Upper lobe of right lung (tissue), 1 donor: ENCODE measurements at regions not wholly inside any gene's neighbourhood (a gene's known extent, or its start where the extent isn't known, plus 50 kb on each side); places are given as distances from the start of the nearest gene placed in this dataset.

Source experiments
- ATAC-seq: fragments of 200-7000 bp; cut with Tn5 transposase; one replicate; pipeline ENCODE4 v1.9.1; 2020; ENCODE audit warnings: mild to moderate bottlenecking, moderate library complexity
- DNase-seq: peaks from one replicate; pipeline ENCODE4 v3.0.0-alpha.2; 2020
- H3K27ac ChIP-seq: fragments of 200-600 bp; one replicate; pipeline ENCODE4 v1.8.0; 2022
- H3K27me3 ChIP-seq: fragments of 200-600 bp; one replicate; pipeline ENCODE4 v1.8.0; 2022; ENCODE audit warnings: mild to moderate bottlenecking
- H3K36me3 ChIP-seq: fragments of 200-600 bp; one replicate; pipeline ENCODE4 v1.8.0; 2022
- H3K4me1 ChIP-seq: fragments of 200-600 bp; one replicate; pipeline ENCODE4 v1.8.0; 2022
- H3K4me3 ChIP-seq: fragments of 200-600 bp; one replicate; pipeline ENCODE4 v1.8.0; 2022; ENCODE audit warnings: mild to moderate bottlenecking
- H3K9me3 ChIP-seq: fragments of 200-600 bp; one replicate; pipeline ENCODE4 v1.8.0; 2022
- intact Hi-C: fragments of 100-400 bp; cut with DNase I; formaldehyde crosslinking; loops from one replicate; pipeline ENCODE4 v1.11.0; 2022
- TF ChIP-seq, protein P1 (sequence below): fragments of 200-600 bp; IDR thresholded peaks from one replicate; pipeline ENCODE4 v1.8.0; 2022; ENCODE audit warnings: antibody characterized with exemption
- donor health status: DM: no; HTN: yes; CAD: no; lungs with severe emphysema.

DNA sequence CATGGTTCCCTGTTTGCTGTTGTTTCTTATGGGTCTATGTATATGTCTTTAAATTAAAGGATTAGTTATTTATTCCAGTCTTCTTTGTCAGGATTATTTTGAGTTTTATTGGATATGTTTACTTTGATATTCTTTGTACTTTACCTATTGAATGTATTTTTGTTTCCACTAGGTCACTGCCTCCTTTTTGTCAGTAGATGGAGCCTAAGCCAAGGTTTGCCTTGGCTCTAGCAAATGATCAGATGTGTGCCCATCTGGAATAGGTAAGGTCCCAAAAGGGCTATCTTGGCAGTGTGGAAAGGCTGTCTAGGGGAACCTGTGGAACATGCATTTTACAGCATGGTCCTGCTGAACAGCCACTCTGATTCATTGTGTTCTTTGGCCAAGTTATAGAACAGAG lies 337.3 kb upstream of the GHITM start:
- Histone ChIP-seq H3K4me1 (no peaks in the 10 kb centered on the region), H3K27ac (no peak overlapping the region)
- intact Hi-C loops, result no loop called here

DNA sequence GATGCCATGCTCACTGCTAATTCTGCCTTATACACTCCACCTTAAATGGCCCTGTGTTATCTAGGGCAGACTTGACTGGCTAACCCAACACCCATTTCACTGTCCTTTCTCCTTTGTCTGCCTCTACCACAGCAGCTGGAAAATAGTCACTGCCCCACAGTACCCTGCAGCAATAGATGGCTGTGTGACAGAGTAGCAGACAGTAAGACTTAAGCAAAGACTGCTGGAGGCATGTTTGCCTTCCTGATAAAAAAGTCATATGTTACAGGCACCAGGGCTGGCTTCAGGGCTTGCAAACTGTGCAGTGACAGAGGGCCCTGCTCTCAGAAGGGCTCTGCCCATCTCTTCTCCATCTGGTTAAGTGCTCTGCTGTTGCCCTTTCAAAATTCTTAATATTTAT lies 332.6 kb upstream of the GHITM start:
- Histone ChIP-seq H3K9me3 (no peaks in the 10 kb centered on the region), H3K27me3 (no peaks in the 10 kb centered on the region), H3K36me3 (no peaks in the 10 kb centered on the region), H3K4me1 (no peaks in the 10 kb centered on the region), H3K4me3 (no peak overlapping the region), H3K27ac (no peak overlapping the region)
- TF ChIP-seq, protein P1, sequence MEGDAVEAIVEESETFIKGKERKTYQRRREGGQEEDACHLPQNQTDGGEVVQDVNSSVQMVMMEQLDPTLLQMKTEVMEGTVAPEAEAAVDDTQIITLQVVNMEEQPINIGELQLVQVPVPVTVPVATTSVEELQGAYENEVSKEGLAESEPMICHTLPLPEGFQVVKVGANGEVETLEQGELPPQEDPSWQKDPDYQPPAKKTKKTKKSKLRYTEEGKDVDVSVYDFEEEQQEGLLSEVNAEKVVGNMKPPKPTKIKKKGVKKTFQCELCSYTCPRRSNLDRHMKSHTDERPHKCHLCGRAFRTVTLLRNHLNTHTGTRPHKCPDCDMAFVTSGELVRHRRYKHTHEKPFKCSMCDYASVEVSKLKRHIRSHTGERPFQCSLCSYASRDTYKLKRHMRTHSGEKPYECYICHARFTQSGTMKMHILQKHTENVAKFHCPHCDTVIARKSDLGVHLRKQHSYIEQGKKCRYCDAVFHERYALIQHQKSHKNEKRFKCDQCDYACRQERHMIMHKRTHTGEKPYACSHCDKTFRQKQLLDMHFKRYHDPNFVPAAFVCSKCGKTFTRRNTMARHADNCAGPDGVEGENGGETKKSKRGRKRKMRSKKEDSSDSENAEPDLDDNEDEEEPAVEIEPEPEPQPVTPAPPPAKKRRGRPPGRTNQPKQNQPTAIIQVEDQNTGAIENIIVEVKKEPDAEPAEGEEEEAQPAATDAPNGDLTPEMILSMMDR, result no peak
- intact Hi-C loops, result no loop called here
- no peak for DNase-seq
- no peak for ATAC-seq

More for the DNA sequence above, 337.3 kb upstream of the GHITM start:
- Histone ChIP-seq H3K36me3 (no peaks in the 10 kb centered on the region), H3K9me3 (no peaks in the 10 kb centered on the region), H3K4me3 (no peak overlapping the region), H3K27me3 (no peaks in the 10 kb centered on the region)
- DNase-seq (no peak), ATAC-seq (no peak)
- TF ChIP-seq, protein P1, result no peak

DNA sequence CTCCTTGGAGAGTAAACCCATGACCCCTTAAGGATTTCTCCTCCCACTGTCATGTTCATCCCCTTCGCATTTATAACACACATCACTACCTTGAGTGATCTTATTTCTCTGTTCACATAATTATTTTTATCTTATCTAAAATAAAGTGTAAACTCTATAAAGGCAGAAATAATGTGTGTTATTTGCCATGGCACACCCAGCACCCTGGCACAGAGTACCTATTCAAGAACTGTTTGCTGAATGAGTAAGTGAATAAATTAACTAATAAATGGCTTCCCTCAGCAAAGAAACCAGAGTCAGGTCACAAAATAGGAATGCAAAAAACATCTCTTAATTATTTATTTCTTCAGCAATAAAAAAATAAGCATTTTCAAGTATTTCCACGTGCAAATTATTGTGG lies 330.3 kb upstream of the GHITM start:
- TF ChIP-seq, protein P1, result no peak

DNA sequence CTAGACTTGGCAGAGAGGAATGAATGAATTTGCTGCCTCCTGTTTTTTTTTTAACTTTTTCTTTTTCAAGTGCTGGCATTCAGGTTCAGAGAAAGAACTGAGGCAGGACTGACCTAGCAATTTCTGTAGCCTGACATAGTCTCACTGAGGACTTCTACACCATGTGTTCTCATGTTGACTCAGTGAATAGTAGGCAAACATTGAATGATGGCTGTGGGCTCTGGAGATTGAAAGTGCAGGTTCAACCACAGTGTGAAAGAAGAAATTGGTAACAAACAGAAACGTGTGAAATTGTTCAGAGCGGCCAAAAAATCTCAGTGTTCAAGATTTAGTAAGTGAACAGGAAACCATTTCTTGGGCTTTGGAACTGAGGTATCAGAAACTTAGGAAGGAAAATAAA lies 322.4 kb upstream of the GHITM start:
- TF ChIP-seq, protein P1, result no peak
- Histone ChIP-seq H3K27ac (no peak overlapping the region), H3K4me3 (no peak overlapping the region), H3K4me1 (no peaks in the 10 kb centered on the region), H3K36me3 (no peaks in the 10 kb centered on the region), H3K9me3 (no peaks in the 10 kb centered on the region), H3K27me3 (no peaks in the 10 kb centered on the region)
- DNase-seq (no peak), ATAC-seq (no peak)
- intact Hi-C loops, result no loop called here

More for the DNA sequence above, 330.3 kb upstream of the GHITM start:
- no peaks in the 10 kb centered on the region for H3K9me3 ChIP-seq
- H3K27ac ChIP-seq, result no peak overlapping the region
- no peak for ATAC-seq
- H3K4me1 ChIP-seq, result no peaks in the 10 kb centered on the region
- intact Hi-C loops, result no loop called here
- H3K36me3 ChIP-seq, result no peaks in the 10 kb centered on the region
- no peaks in the 10 kb centered on the region for H3K27me3 ChIP-seq
- no peak overlapping the region for H3K4me3 ChIP-seq
- DNase-seq, result no peak

DNA sequence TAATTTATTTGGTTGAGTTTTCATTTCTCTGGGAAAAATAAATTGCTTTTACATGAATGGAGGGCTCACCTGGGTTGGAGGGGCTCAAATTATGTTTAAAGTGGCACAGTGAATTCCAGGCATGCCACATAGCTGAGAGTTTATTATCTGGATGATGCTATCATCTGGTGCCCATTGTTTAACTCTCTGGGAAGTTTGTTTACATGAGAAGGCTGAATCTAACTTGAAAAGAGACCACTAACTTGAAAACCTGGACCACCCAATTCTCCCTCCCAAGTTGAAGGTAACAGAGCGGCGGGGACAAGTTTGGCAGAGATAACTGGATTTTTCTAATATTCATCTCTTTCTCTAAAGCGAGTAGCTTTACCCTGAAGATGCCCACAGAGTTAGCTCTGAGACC lies 321.5 kb upstream of the GHITM start:
- Histone ChIP-seq H3K36me3 (no peaks in the 10 kb centered on the region), H3K27ac (no peak overlapping the region), H3K4me1 (no peaks in the 10 kb centered on the region), H3K9me3 (no peaks in the 10 kb centered on the region), H3K4me3 (no peak overlapping the region), H3K27me3 (no peaks in the 10 kb centered on the region)
- intact Hi-C loops, result no loop called here
- DNase-seq, result no peak
- TF ChIP-seq, protein P1, result no peak
- no peak for ATAC-seq

DNA sequence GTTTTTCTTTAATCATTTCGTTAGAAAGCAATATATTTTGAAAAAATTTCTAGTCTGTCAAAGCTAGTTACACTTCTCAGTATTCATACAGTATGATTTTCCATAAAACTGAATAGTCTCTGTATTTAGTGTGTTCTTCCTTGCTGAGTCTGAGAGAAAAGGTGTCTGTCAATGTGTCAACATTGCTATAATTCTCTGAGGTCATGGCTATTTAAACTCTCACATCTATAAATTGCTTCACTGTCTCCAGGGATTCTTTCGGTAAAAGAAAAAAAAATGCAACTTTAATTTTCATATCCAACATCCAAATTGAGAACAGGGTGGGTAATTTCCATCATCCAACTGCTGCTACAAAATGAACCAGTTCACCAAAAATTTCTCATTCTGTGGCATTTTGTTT lies 319.7 kb upstream of the GHITM start:
- Histone ChIP-seq H3K27ac (no peak overlapping the region), H3K4me1 (no peaks in the 10 kb centered on the region), H3K36me3 (no peaks in the 10 kb centered on the region), H3K4me3 (no peak overlapping the region), H3K9me3 (no peaks in the 10 kb centered on the region), H3K27me3 (no peaks in the 10 kb centered on the region)
- TF ChIP-seq, protein P1, result no peak
- intact Hi-C loops, result no loop called here
- ATAC-seq, result no peak
- no peak for DNase-seq
